GM10266 (cell line): ENCODE measurements at regions not wholly inside any gene's neighbourhood (a gene's known extent, or its start where the extent isn't known, plus 50 kb on each side); places are given as distances from the start of the nearest gene placed in this dataset.

Source experiments
- DNase-seq: peaks from one replicate; pipeline ENCODE4 v3.0.0; 2012; ENCODE audit errors: extremely low spot score
- TF ChIP-seq, protein P1 (sequence below): IDR thresholded peaks from 2 replicates; pipeline ENCODE4 v1.5.1; 2012; ENCODE audit warnings: mild to moderate bottlenecking, low read depth; ENCODE audit not compliant: control insufficient read depth, insufficient read depth; ENCODE audit errors: missing control alignments

DNA sequence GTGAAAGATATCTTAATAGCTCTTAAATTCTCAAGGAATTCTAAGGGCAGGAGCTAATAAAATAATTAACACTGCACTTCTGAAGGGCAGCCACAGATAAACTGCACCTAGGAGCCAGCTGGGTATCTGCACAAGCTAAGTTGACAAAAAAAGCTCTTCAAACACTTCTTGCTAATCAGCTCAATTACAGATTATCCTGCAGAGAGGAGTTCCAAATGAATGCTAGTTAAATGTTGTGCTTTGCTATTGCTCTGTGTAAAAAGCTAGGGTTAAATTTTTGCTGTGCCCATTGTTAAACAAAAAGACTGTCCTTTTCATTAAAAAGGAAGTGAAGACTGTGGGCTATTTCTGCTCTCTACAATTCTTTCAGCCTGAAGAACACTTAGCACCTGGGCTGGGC is 158.5 kb upstream of the SHISA6 start:
- DNase-seq: no peak
- TF ChIP-seq, protein P1, sequence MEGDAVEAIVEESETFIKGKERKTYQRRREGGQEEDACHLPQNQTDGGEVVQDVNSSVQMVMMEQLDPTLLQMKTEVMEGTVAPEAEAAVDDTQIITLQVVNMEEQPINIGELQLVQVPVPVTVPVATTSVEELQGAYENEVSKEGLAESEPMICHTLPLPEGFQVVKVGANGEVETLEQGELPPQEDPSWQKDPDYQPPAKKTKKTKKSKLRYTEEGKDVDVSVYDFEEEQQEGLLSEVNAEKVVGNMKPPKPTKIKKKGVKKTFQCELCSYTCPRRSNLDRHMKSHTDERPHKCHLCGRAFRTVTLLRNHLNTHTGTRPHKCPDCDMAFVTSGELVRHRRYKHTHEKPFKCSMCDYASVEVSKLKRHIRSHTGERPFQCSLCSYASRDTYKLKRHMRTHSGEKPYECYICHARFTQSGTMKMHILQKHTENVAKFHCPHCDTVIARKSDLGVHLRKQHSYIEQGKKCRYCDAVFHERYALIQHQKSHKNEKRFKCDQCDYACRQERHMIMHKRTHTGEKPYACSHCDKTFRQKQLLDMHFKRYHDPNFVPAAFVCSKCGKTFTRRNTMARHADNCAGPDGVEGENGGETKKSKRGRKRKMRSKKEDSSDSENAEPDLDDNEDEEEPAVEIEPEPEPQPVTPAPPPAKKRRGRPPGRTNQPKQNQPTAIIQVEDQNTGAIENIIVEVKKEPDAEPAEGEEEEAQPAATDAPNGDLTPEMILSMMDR: no peak

DNA sequence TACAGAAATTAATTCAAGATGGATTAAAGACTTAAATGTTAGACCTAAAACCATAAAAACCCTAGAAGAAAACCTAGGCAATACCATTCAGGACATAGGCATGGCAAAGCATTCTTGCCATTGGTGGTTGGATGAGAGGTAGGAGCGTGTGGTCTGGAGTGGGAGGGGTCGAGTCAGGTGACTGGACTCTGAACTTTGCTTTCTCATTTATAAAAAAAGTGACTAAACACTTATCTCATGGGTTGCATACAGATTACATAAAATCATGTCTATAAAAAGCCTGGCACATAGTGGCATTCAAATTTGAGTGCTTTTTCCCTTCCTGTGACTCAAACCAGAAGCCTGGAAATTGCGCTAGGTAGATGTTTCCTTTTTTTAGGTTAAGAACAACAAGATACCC is 159.7 kb upstream of the SHISA6 start:
- DNase-seq: no peak
- TF ChIP-seq, protein P1: no peak

DNA sequence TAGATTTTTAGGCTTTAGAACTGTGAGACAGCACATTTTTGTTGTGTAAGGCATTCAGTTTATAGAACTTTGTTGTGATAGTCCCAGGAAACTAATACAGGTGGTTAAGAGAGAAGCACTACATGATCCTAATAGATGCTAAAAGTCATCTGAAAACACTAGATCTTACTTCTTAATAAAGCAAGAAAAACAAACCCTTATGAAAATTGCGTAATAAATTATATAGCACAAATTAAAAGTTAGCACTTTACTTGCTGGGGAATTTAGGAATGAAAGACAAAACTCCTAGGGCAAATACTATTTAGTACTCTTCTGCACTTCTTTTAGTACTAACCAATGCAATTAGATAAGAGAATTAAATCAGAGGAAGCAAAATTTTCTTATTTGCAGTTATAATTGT is 163.3 kb upstream of the SHISA6 start:
- DNase-seq: no peak
- TF ChIP-seq, protein P1: no peak

DNA sequence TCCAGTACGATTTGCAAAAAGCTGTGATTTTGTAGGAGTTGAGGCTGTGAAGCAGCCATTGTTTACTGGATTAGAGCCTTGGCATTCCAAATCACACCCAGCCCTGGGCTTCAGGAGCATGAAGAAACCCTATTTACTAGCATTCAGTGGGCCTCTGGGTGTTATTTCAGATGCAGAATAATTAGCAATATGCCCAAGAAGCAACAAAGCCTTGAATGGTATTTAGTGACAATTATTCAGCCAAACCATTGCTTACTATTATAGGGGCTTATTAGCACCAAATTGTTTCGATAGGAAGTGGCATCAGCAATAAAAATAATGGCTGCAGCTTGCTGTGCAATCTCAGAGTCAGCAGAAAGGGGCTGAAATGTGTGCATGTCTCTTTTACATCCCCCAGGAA is 166.6 kb upstream of the SHISA6 start:
- no peak for DNase-seq
- TF ChIP-seq, protein P1: no peak

DNA sequence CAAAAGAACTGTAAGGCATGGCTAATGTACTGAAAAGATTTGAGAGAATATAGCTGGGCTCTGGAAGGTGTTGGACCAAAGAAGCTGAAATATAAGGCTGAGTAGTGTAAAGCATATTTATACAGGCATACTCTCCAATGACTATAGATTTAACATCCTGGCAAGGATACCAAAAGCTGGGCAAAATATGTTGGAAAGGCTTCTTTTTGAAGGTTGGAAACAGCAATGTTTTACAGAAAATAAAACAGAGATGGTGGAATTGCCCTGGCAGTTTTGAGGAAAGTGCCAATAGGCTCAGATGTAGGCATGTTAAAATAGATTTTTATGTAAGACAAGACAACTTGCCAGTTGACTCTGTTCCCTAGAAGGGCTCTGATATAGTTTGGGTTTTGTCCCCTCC is 184.1 kb upstream of the SHISA6 start:
- DNase-seq: no peak
- TF ChIP-seq, protein P1: no peak

DNA sequence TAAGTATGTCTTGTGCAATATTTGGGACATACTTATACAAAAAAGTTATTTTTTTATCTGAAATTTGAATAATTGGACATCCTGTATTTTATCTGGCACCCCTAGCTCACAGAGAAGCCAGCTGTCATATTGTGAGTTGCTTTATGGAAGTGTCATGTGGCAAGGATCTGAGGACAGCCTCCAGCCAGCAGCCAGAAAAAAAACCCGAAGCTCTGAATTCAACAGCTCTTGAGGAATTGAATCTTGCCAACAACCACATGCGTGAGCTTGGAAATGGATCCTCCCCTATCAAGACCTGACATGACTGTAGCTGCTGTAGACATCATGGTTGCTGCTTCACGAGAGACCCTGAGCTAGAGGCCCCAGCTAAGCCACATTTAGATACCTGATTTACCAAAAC is 187.2 kb upstream of the SHISA6 start:
- no peak for DNase-seq
- TF ChIP-seq, protein P1: no peak

DNA sequence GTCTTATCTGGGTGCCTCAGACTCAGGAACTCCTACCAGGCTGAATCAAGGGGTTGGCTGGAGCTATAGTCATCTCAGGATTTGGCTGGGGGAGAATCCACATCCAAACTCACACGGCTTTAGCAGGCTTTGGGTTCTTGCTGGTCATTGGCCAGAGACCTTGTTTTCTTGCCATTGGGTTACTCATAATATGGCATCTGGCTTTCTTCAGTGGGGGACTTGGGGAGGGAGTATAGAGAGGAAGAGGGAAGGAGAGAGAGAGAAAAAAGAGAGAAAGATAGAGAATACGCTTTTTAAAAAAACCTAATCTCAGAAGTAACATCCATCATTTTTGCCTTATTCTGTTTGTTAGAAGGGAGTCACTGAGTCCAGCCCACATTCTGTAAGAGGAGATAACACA is 191.5 kb upstream of the SHISA6 start:
- DNase-seq: no peak
- TF ChIP-seq, protein P1: no peak
